ENCODE measurements at regions not wholly inside any gene's neighbourhood (a gene's known extent, or its start where the extent isn't known, plus 50 kb on each side); places are given as distances from the start of the nearest gene placed in this dataset.
"Not testable (repeated sequence)": the region's sequence is repeated elsewhere in the genome, so short reads cannot be mapped to it uniquely, and the experiment has no call there.

- DNase-seq = no peak
Measured at GRCh38 chr3:137820366-137820765, 56.3 kb downstream of the SOX14 start.

GRCh38 chr3:137835096-137835495 is 71.0 kb downstream of the SOX14 start:
- no peak for DNase-seq

DNA sequence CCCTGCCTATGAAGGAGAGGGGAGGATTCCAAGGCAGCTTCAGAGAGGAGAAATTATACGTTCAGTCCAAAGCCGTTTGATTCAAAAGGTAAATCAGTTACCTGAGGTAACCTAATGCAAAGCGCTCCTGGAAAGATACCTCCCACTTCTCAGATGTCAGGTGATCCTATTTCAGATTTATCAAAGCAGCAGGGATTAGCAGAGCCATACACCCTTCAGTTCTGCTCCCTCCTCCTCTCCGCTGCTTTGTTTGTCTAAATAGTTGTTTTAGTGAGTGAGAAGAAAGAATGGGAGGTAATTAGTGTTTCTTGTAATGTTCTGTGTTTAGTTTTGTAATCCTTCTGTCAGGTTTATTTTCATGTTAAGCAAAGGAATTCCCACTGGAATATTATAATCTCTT is 81.1 kb downstream of the SOX14 start:
- no peak for DNase-seq

GRCh38 chr3:137845666-137846065 is 81.6 kb downstream of the SOX14 start:
- no peak for DNase-seq

DNA sequence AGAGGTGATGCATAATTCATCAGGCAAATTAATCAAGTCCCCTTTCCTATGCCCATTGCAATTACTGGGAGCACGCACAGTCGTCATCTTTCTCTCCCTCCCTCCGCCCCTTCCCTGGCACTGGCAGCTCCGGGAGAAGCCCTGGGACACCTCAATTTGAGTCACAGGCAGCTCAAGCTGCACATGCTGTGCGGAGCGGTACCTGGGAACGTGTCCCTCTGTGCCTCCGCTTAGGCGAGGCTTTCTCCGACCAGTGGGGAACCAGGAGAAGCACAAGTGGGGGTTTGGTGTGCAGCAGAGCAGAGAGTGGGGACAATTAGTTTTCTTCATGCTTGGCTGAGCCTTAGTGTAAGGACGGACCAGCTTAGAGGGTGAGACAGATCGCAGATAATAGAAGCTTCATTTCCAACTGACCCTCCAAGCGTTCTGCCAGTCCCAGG is 88.3 kb downstream of the SOX14 start:
- DNase-seq = no peak

DNA sequence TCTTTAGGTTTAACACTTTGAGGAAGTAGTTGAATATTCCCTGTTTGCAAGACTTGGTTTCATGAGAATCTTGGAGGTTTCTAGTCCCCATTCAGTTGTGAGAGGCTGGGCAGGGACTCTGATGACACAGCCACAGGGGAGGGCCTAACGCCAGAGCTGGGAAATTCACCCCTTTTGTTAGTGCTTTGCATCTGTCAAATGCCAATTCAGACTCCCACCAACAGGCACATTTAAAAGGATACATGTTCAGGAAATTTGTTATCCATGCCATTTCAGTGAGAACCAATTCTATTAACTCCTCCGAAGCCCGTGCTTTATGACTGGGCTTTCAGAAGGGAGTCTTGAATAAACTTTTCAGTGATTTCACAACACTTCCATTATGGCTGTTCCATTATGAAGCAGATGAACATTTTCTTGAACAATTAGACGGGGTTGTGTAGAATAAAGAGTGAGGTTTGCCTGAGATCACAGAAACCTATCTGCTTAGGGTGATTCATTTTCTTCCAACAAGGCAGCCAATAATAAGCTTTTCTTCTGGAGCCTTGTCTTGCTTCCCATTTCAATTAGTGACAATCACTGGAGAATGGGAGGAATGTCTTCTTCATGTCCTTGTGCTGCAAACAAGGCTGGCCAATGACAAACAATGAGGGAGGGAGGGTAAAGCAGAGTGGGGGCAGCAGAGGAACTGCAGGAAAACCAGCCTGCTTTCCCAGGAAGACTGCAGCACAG is 90.6 kb downstream of the SOX14 start:
- DNase-seq = no peak

GRCh38 chr3:137866001-137866400 is 101.9 kb downstream of the SOX14 start:
- DNase-seq = no peak

DNA sequence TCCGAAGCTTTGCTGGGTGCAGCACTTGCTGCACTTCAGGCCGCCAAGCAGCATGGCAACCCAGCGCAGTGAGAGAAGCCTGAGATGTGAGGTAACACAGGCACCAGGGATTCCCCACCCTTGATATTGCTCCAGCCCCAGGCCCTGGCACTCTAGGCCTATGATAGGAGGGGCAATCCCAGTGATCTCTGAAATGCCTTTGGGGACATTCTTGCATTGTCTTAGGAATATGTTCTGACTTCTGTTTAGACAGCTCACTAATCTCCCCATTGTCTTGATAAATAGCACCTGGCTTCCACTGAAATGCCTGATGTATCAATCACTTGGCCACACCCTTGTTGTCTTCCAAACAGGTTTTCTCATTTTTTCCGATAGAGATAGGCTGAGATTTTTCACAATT is 102.8 kb downstream of the SOX14 start:
- DNase-seq = no peak

GRCh38 chr3:137867611-137868010 is 103.5 kb downstream of the SOX14 start:
- no peak for DNase-seq

DNA sequence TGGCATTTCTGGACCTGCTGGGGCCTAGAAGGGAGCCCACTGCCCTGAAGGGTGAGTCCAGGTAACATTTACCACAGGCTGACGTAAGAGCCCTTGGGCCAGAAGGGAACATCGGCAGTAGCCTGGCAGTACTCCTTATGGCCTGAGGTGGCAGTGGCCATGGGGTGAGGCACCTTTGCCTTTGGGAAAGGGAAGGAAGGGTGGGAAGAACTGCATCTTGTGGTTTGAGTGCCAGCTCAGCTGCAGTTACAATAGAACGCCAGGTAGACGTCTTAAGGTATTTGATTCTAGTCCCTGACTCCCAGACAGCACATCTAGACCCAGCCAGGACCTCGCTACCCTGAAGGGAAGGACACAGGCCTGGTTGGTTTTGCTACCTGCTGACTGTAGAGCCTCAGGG is 104.9 kb downstream of the SOX14 start:
- DNase-seq = no peak

GRCh38 chr3:137872589-137872988 is 108.5 kb downstream of the SOX14 start:
- DNase-seq = not testable (repeated sequence)

DNA sequence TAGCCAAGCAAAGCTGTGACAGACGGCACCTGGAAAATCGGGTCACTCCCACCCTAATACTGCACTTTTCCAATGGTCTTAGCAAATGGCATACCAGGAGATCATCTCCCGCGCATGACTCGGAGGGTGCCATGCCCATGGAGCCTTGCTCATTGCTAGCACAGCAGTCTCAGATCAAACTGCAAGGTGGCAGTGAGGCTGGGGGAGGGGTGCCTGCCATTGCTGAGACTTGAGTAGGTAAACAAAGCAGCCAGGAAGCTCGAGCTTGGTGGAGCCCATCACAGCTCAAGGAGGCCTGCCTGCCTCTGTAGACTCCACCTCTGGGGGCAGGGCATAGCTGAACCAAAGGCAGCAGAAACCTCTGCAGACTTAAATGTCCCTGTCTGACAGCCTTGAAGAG is 113.1 kb upstream of the CLDN18 start:
- DNase-seq = not testable (repeated sequence)

DNA sequence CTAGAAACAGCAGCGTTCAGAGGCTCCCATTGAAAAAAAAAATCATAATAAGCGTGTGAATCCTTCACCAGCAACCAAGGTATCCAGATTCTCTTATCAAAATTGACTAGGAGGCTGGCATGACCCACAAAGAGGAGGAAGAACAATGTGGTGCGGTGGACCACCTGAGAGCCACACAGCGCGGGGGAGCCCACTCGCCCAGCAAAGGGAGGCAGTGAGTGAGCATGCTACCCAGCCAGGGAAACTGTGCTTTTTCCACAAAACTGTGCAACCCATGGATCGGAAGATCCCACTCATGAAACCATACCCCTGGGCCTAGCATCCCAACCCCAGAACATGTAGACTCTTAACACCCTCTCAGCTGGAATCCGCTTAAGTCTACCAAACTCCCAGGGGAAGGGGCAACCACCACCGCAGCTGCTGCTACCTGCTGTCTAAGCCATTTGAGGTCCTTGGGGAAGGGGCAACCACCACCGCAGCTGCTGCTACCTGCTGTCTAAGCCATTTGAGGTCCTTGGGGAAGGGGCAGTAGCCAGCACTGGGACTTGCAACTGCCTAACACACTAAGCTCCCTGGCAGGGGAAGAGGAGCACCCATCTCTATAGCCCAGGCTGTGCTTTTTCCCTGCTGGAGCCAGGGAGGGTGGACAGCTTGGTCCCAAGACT is 102.8 kb upstream of the CLDN18 start:
- DNase-seq = no peak

- DNase-seq = no peak
Measured at GRCh38 chr3:137924628-137925027, 85.3 kb upstream of the CLDN18 start.

- no peak for DNase-seq
Measured at GRCh38 chr3:137925080-137925479, 84.9 kb upstream of the CLDN18 start.

DNA sequence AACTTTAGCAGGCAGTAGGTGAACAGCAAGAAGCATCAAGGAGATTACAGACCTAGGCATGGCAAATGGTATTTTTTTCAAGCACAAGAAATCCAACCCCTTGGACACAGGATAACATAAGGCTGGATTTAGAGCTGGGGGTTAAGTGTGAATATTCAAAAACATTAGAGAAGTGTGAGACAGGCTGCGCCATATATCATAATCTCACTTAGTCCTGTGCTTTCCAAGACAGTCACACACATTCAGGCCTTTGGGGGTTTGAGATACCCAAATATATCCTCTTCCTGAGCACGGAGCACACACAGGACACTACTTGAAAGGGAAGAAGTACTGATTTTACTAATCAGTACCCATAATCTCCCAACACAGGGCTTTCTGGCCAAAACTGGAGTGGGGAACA is 83.0 kb upstream of the CLDN18 start:
- no peak for DNase-seq

GRCh38 chr3:137930976-137931375 is 79.0 kb upstream of the CLDN18 start:
- no peak for DNase-seq

- DNase-seq = no peak
Measured at GRCh38 chr3:137938876-137939275, 71.1 kb upstream of the CLDN18 start.

DNA sequence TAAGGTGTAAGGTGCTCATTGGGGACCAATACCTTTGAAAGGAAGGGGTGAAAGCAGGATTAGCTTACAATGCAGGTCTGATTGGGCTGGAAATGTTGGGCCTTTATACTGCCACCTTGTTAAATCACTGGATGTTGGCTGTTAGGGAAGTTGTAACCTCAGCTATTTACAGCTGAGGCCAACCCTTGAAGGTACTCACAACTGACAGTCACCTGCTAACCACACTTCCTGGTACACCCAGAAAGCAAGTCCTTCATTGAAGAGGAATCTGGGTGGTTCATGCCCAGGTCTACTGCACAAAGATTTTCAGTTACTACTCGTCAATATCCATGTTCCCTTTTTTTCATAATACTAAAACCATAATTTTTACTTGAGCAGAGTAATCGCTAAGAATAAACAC is 65.4 kb upstream of the CLDN18 start:
- no peak for DNase-seq

GRCh38 chr3:137946356-137946973 is 63.5 kb upstream of the CLDN18 start:
- DNase-seq = peak; percentile 28 to 42

GRCh38 chr3:137947117-137947516 is 62.8 kb upstream of the CLDN18 start:
- DNase-seq = no peak

GRCh38 chr3:137948400-137949072 is 61.4 kb upstream of the CLDN18 start:
- no peak for DNase-seq

GRCh38 chr3:137958636-137959035 is 51.3 kb upstream of the CLDN18 start:
- DNase-seq = no peak

Data from stimulated activated CD4-positive, alpha-beta T cell treated with anti-CD3 and anti-CD28 coated beads, Interleukin-4, amount 100 ng/mL, for 4 hours (primary cell).